Adrenal gland (tissue), 9 donors: ENCODE measurements at regions not wholly inside any gene's neighbourhood (a gene's known extent, or its start where the extent isn't known, plus 50 kb on each side); places are given as distances from the start of the nearest gene placed in this dataset.

Experiments
- DNase-seq, 7 donors: peaks; one replicate each; pipeline ENCODE4 v3.0.0-alpha.2; 2019 to 2020
- H3K27ac ChIP-seq, 5 donors: fragments of 200-600 bp; sonication (generic) in 4 of 5; 1 replicate in 3 of 5; 2 replicates in 2 of 5; pipeline versions ENCODE4 v1.5.1 to v1.8.0; 2016 to 2020; ENCODE audit warnings: mild to moderate bottlenecking in 1 of 5
- H3K27me3 ChIP-seq: fragments of 200-600 bp; 2 replicates; pipeline ENCODE4 v1.8.0; 2021
- H3K36me3 ChIP-seq, 2 donors: fragments of 200-600 bp; replicated peaks in 1 of 2; 1 replicate in 1 of 2; 2 replicates in 1 of 2; pipeline versions ENCODE4 v1.5.1 to v1.8.0; 2018 to 2022
- H3K4me1 ChIP-seq, 2 donors: fragments of 200-600 bp; replicated peaks in 1 of 2; 1 replicate in 1 of 2; 2 replicates in 1 of 2; pipeline versions ENCODE4 v1.5.1 to v1.8.0; 2018 to 2021
- H3K4me3 ChIP-seq, 4 donors: fragments of 200-600 bp; sonication (generic) in 3 of 4; one replicate each; pipeline ENCODE4 v1.5.1; 2016 to 2018
- H3K9me3 ChIP-seq, 3 donors: fragments of 200-600 bp; sonication (generic) in 1 of 3; replicated peaks in 1 of 3; 1 replicate in 2 of 3; 2 replicates in 1 of 3; pipeline versions ENCODE4 v1.5.1 to v1.8.0; 2016 to 2021
- POLR2A ChIP-seq, 2 donors: fragments of 450-650 bp; IDR thresholded peaks; one replicate each; pipeline ENCODE4 v1.6.1; 2017; ENCODE audit warnings: antibody characterized with exemption in 2 of 2, mild to moderate bottlenecking in 2 of 2, moderate library complexity in 1 of 2
- WGBS, 4 donors: extraction: QIAGEN DNeasy Blood & Tissue Kit in 2 of 4; methylation state at CpG; one replicate each; pipeline versions ENCODE4 v1.1.5 to v1.1.7; 2013 to 2017; 5-methylcytosine and 5-hydroxymethylcytosine counted together
- intact Hi-C, 2 donors: fragments of 100-400 bp; cut with DNase I; formaldehyde crosslinking; loops; one replicate each; pipeline versions ENCODE4 v1.14.1 to v1.15.0; 2022 to 2023
- TF ChIP-seq, protein P1 (sequence below), 6 experiments: fragments of 450-650 bp in 4 of 6; fragments of 200-600 bp in 2 of 6; sonication (generic) in 1 of 6; IDR thresholded peaks; 1 replicate in 5 of 6; 2 replicates in 1 of 6; pipeline versions ENCODE4 v1.5.1 to v1.8.0; 2016 to 2021; ENCODE audit warnings: antibody characterized with exemption in 6 of 6, mild to moderate bottlenecking in 2 of 6, moderate library complexity in 1 of 6
- donor health status: healthy with polysubstance abuse.
- donor health status: Bipolar disorder and iron deficiency.
- donor health status: DM: yes; HTN: yes; CAD: no.
- donor health status: DM: no; HTN: no; CAD: no.
- donor health status: DM: no; HTN: no; CAD: no.

DNA sequence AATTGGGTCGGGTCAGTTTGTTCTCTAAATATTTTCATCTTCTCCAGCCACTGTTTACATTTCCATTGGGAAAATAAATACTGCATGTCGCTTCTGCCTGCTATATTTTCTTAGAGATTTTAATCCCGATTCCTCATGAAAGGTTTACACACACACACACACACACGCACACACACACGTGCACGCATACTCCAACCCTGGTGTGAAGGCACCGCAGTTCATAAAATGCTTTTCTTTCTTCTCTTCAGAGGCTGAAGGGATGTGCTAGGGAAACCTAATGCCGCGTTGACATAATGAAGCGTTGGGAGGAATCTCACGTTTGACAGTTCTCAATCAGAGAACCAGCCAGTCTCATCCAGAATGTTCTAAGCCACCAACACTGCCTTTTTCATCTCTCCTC is 222.9 kb upstream of the IRX3 start:
- no peaks in the 10 kb centered on the region for H3K9me3 ChIP-seq
- no peak overlapping the region for H3K27ac ChIP-seq
- peaks cover 5 to 8% of the 10 kb centered on the region in 2 donors for H3K4me1 ChIP-seq
- no peaks in the 10 kb centered on the region for H3K27me3 ChIP-seq
- TF ChIP-seq POLR2A (IDR thresholded peaks at IDR 0.05), result no peak
- TF ChIP-seq, protein P1, sequence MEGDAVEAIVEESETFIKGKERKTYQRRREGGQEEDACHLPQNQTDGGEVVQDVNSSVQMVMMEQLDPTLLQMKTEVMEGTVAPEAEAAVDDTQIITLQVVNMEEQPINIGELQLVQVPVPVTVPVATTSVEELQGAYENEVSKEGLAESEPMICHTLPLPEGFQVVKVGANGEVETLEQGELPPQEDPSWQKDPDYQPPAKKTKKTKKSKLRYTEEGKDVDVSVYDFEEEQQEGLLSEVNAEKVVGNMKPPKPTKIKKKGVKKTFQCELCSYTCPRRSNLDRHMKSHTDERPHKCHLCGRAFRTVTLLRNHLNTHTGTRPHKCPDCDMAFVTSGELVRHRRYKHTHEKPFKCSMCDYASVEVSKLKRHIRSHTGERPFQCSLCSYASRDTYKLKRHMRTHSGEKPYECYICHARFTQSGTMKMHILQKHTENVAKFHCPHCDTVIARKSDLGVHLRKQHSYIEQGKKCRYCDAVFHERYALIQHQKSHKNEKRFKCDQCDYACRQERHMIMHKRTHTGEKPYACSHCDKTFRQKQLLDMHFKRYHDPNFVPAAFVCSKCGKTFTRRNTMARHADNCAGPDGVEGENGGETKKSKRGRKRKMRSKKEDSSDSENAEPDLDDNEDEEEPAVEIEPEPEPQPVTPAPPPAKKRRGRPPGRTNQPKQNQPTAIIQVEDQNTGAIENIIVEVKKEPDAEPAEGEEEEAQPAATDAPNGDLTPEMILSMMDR (IDR thresholded peaks at IDR 0.05), result no peak
- DNase-seq, result no peak
- H3K36me3 ChIP-seq, result no peaks in the 10 kb centered on the region
- WGBS, 4 donors, result 74 to 80% (median 78%) methylated on average over 11 of the region's 11 CpGs
- no peak overlapping the region for H3K4me3 ChIP-seq
- intact Hi-C loops, result no loop called here

DNA sequence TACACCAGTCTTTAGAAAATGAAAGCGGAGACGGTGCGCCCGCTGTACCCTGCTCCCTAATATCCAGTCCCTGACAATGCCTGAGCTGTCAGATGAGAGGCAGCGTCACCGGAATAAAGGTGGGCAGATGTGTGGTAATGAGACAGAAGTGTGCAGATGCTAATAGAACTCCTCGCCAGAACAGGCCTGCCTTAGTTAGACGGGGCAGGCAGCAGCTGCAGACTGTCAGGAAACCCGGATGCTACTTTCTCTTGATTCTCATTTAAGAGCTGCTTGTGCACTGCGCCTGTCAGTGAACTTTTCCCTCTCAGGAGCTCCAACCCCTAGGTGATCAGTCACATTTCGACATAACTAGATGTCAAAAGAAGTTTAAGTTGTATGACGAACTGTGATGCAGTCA is 221.8 kb upstream of the IRX3 start:
- Histone ChIP-seq H3K36me3 (no peaks in the 10 kb centered on the region), H3K27me3 (no peaks in the 10 kb centered on the region), H3K27ac (no peak overlapping the region), H3K4me1 (peaks cover 8 to 11% of the 10 kb centered on the region in 2 donors), H3K4me3 (no peak overlapping the region), H3K9me3 (no peaks in the 10 kb centered on the region)
- WGBS, 4 donors, result 81 to 90% (median 86%) methylated on average over 12 of the region's 12 CpGs
- TF ChIP-seq POLR2A (IDR thresholded peaks at IDR 0.05), result no peak
- TF ChIP-seq, protein P1 (IDR thresholded peaks at IDR 0.05), result no peak
- DNase-seq, result no peak
- intact Hi-C loops, result no loop called here

DNA sequence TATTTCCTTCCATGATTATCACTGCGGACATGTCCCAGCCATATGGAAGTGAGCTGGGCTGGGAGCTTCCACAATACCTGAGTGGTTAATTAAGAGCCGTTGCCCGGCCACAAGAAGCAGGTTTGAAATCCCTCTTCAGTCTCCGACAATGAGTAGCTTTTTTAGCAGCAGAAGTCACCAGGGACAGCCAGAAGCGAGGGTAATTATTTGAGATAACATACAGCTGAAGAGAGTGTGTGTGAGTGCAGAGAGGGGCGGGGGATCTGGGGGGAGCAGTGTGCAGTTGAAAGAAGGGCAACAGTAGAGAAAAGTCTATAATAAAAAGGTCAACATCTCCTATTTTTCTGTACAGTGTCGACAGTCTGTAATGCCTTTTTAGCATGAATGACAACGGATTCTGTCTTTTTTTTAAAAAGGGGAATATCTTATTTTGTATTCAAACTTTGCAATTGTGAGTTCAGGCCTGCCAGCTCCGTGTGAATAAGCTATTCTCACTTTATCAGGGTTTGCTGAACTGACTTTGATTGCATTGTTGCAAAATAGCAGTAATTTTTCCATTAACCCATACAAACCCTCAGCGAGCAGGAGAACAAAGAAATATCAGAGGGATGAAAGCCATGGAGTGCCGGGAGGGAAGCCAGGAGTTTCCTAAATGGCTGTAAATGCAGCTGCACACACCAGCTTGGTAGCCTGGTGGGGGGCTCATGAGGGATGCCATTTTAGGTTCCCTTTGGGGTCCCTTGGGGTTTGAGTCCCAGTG is 220.3 kb upstream of the IRX3 start:
- Histone ChIP-seq H3K36me3 (no peaks in the 10 kb centered on the region), H3K27ac (no peak overlapping the region), H3K4me1 (peaks cover 15 to 19% of the 10 kb centered on the region in 2 donors), H3K9me3 (no peaks in the 10 kb centered on the region), H3K27me3 (no peaks in the 10 kb centered on the region), H3K4me3 (peak overlapping the region in 1 of 4 donors; percentile 10)
- TF ChIP-seq, protein P1 (IDR thresholded peaks at IDR 0.05), result no peak
- TF ChIP-seq POLR2A (IDR thresholded peaks at IDR 0.05), result no peak
- DNase-seq, result no peak
- WGBS, 4 donors, result 25 to 47% (median 31%) methylated on average over 11 of the region's 11 CpGs
- intact Hi-C loops, result no loop called here

DNA sequence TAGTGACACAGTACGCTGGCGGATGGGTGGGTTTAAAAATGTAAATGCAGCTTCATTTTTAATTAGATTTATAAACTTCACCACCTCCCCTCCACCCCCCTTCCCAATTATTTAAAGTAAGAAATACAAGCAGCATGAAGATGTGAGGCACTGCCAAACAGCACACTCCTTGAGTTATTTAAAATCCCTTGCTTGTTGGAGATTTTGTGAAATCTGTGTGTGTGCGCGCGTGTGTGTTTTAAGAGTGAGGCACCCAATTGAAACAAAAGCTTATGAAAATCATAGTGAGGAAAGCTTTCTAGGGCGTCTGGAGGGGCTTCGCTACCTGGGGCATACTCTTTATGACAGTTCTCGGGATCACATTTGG is 219.6 kb upstream of the IRX3 start:
- TF ChIP-seq, protein P1 (IDR thresholded peaks at IDR 0.05), result no peak
- no peak for TF ChIP-seq POLR2A (IDR thresholded peaks at IDR 0.05)
- 58 to 73% (median 62%) methylated on average over 8 of the region's 8 CpGs for WGBS, 4 donors
- no peak for DNase-seq
- Histone ChIP-seq H3K27me3 (no peaks in the 10 kb centered on the region), H3K4me3 (peak overlapping the region in 1 of 4 donors; percentile 10), H3K36me3 (no peaks in the 10 kb centered on the region), H3K27ac (no peak overlapping the region), H3K4me1 (peaks cover 15 to 19% of the 10 kb centered on the region in 2 donors), H3K9me3 (no peaks in the 10 kb centered on the region)
- intact Hi-C loops, result no loop called here
